ENCODE measurements at regions not wholly inside any gene's neighbourhood (a gene's known extent, or its start where the extent isn't known, plus 50 kb on each side); places are given as distances from the start of the nearest gene placed in this dataset.

GRCh38 chr16:59886021-59886420 lies 1151.9 kb upstream of the GOT2 start:
- POLR2A ChIA-PET (ENCODE audit: unreplicated experiment), result no interaction called here
- Histone ChIP-seq H3K36me3 (ENCODE audit: low read depth) (no peaks in the 10 kb centered on the region), H3K4me3 (no peak overlapping the region), H3K27me3 (ENCODE audit: insufficient read depth, low read depth) (no peaks in the 10 kb centered on the region), H4K20me1 (ENCODE audit: insufficient read depth) (no peaks in the 10 kb centered on the region), H3K27ac (no peak overlapping the region), H3K4me1 (replicated peaks; ENCODE audit: insufficient read depth) (no peaks in the 10 kb centered on the region), H3K4me2 (no peak overlapping the region), H3K9me2 (ENCODE audit: insufficient read depth) (no peaks in the 10 kb centered on the region), H3K9me3 (ENCODE audit: insufficient read depth, low read depth) (no peaks in the 10 kb centered on the region), H3K79me2 (ENCODE audit: low read depth) (no peaks in the 10 kb centered on the region), H2AFZ (no peak overlapping the region), H3F3A (ENCODE audit: insufficient read depth, low read depth) (no peaks in the 10 kb centered on the region)
- no peak for DNase-seq
- no peak for TF ChIP-seq EZH2 (IDR thresholded peaks at IDR 0.05; ENCODE audit: low read depth)
- TF ChIP-seq CTCF (conservative IDR thresholded peaks at IDR 0.05), result no peak
- CTCF ChIA-PET, result no interaction called here
- intact Hi-C loops (cut with micrococcal nuclease; ENCODE audit: unreplicated experiment), result no loop called here
- BruUV-seq (replicated peaks), result no TSS peak

- no peaks in the 10 kb centered on the region for H3K9me3 ChIP-seq (ENCODE audit: insufficient read depth, low read depth)
- no peaks in the 10 kb centered on the region for H3K36me3 ChIP-seq (ENCODE audit: low read depth)
- DNase-seq, result no peak
- H3K27me3 ChIP-seq (ENCODE audit: insufficient read depth, low read depth), result no peaks in the 10 kb centered on the region
- H3K4me3 ChIP-seq, result no peak overlapping the region
- H4K20me1 ChIP-seq (ENCODE audit: insufficient read depth), result no peaks in the 10 kb centered on the region
- intact Hi-C loops (cut with micrococcal nuclease; ENCODE audit: unreplicated experiment), result no loop called here
- POLR2A ChIA-PET (ENCODE audit: unreplicated experiment), result no interaction called here
- H3K79me2 ChIP-seq (ENCODE audit: low read depth), result no peaks in the 10 kb centered on the region
- H3K4me1 ChIP-seq (replicated peaks; ENCODE audit: insufficient read depth), result no peaks in the 10 kb centered on the region
- H2AFZ ChIP-seq, result no peak overlapping the region
- no peak for TF ChIP-seq CTCF (conservative IDR thresholded peaks at IDR 0.05)
- no peak for TF ChIP-seq EZH2 (IDR thresholded peaks at IDR 0.05; ENCODE audit: low read depth)
- no TSS peak for BruUV-seq (replicated peaks)
- no peak overlapping the region for H3K4me2 ChIP-seq
- H3F3A ChIP-seq (ENCODE audit: insufficient read depth, low read depth), result no peaks in the 10 kb centered on the region
- no peaks in the 10 kb centered on the region for H3K9me2 ChIP-seq (ENCODE audit: insufficient read depth)
- CTCF ChIA-PET, result no interaction called here
- H3K27ac ChIP-seq, result no peak overlapping the region
Observed at GRCh38 chr16:59881376-59881775, 1147.3 kb upstream of the GOT2 start.

GRCh38 chr16:59880611-59881010 lies 1146.5 kb upstream of the GOT2 start:
- H3K9me3 ChIP-seq (ENCODE audit: insufficient read depth, low read depth), result no peaks in the 10 kb centered on the region
- no peaks in the 10 kb centered on the region for H3K4me1 ChIP-seq (replicated peaks; ENCODE audit: insufficient read depth)
- H3K4me2 ChIP-seq, result no peak overlapping the region
- TF ChIP-seq CTCF (conservative IDR thresholded peaks at IDR 0.05), result no peak
- TF ChIP-seq EZH2 (IDR thresholded peaks at IDR 0.05; ENCODE audit: low read depth), result no peak
- BruUV-seq (replicated peaks), result no TSS peak
- H3K36me3 ChIP-seq (ENCODE audit: low read depth), result no peaks in the 10 kb centered on the region
- H3F3A ChIP-seq (ENCODE audit: insufficient read depth, low read depth), result no peaks in the 10 kb centered on the region
- ChIA-PET CTCF (no interaction called here), POLR2A (ENCODE audit: unreplicated experiment) (no interaction called here)
- H4K20me1 ChIP-seq (ENCODE audit: insufficient read depth), result no peaks in the 10 kb centered on the region
- H2AFZ ChIP-seq, result no peak overlapping the region
- no peak for DNase-seq
- intact Hi-C loops (cut with micrococcal nuclease; ENCODE audit: unreplicated experiment), result no loop called here
- H3K27me3 ChIP-seq (ENCODE audit: insufficient read depth, low read depth), result no peaks in the 10 kb centered on the region
- no peaks in the 10 kb centered on the region for H3K9me2 ChIP-seq (ENCODE audit: insufficient read depth)
- no peak overlapping the region for H3K4me3 ChIP-seq
- no peak overlapping the region for H3K27ac ChIP-seq
- H3K79me2 ChIP-seq (ENCODE audit: low read depth), result no peaks in the 10 kb centered on the region

Measured in PC-9 (cell line).